ENCODE measurements at regions not wholly inside any gene's neighbourhood (a gene's known extent, or its start where the extent isn't known, plus 50 kb on each side); places are given as distances from the start of the nearest gene placed in this dataset.

- DNase-seq = no peak
Measured at GRCh38 chr6:144730088-144730645, 445.0 kb downstream of the UTRN start.

GRCh38 chr6:144731229-144731628, 446.1 kb downstream of the UTRN start:
- DNase-seq = no peak

- no peak for DNase-seq
Measured at GRCh38 chr6:144736763-144737162, 451.6 kb downstream of the UTRN start.

- DNase-seq = no peak
Measured at GRCh38 chr6:144737998-144738397, 452.9 kb downstream of the UTRN start.

- no peak for DNase-seq
Measured at GRCh38 chr6:144739873-144740272, 454.7 kb downstream of the UTRN start.

GRCh38 chr6:144741659-144742058, 456.5 kb downstream of the UTRN start:
- DNase-seq = no peak

GRCh38 chr6:144742779-144743178, 457.6 kb downstream of the UTRN start:
- no peak for DNase-seq

- no peak for DNase-seq
Measured at GRCh38 chr6:144744720-144745119, 459.6 kb downstream of the UTRN start.

GRCh38 chr6:144745439-144745838, 460.3 kb downstream of the UTRN start:
- peak; percentile 1 for DNase-seq

- no peak for DNase-seq
Measured at GRCh38 chr6:144746902-144747469, 461.9 kb downstream of the UTRN start.

GRCh38 chr6:144749263-144749662, 464.1 kb downstream of the UTRN start:
- no peak for DNase-seq

- no peak for DNase-seq
Measured at GRCh38 chr6:144753023-144753705, 468.0 kb downstream of the UTRN start.

- DNase-seq = no peak
Measured at GRCh38 chr6:144756469-144756868, 471.3 kb downstream of the UTRN start.

- DNase-seq = no peak
Measured at GRCh38 chr6:144757299-144757698, 472.2 kb downstream of the UTRN start.

GRCh38 chr6:144757730-144758129, 472.6 kb downstream of the UTRN start:
- DNase-seq = no peak

GRCh38 chr6:144758602-144759001, 473.5 kb downstream of the UTRN start:
- DNase-seq = no peak

GRCh38 chr6:144762469-144762868, 477.3 kb downstream of the UTRN start:
- DNase-seq = no peak

- DNase-seq = no peak
Measured at GRCh38 chr6:144767051-144767450, 481.9 kb downstream of the UTRN start.

GRCh38 chr6:144768551-144769075, 483.5 kb downstream of the UTRN start:
- no peak for DNase-seq

GRCh38 chr6:144769142-144769541, 484.0 kb downstream of the UTRN start:
- DNase-seq = peak; percentile 68

GRCh38 chr6:144776031-144776819, 491.1 kb downstream of the UTRN start:
- DNase-seq = no peak

- no peak for DNase-seq
Measured at GRCh38 chr6:144777249-144777648, 492.1 kb downstream of the UTRN start.

GRCh38 chr6:144778056-144778455, 492.9 kb downstream of the UTRN start:
- no peak for DNase-seq
